H9 (cell line): ENCODE measurements at regions not wholly inside any gene's neighbourhood (a gene's known extent, or its start where the extent isn't known, plus 50 kb on each side); places are given as distances from the start of the nearest gene placed in this dataset.

ENCODE experiments used
- DNase-seq: peaks from one replicate; pipeline ENCODE4 v3.0.0-alpha.2; 2017
- H2AFZ ChIP-seq: one replicate; pipeline ENCODE4 v1.6.1; 2013; ENCODE audit warnings: mild to moderate bottlenecking, low read length, control low read depth, moderate library complexity
- H2AK5ac ChIP-seq: 2 replicates; pipeline ENCODE4 v1.6.1; 2013; ENCODE audit warnings: low read length, control low read depth, mixed read lengths; ENCODE audit not compliant: insufficient read length
- H2BK120ac ChIP-seq: one replicate; pipeline ENCODE4 v1.6.1; 2013; ENCODE audit warnings: low read depth, mild to moderate bottlenecking, low read length, control low read depth, inconsistent platforms; ENCODE audit not compliant: poor library complexity, severe bottlenecking
- H2BK12ac ChIP-seq: 2 replicates; pipeline ENCODE4 v1.6.1; 2013; ENCODE audit warnings: low read length, control low read depth, mixed read lengths, low read depth; ENCODE audit not compliant: insufficient read length
- H2BK15ac ChIP-seq: 2 replicates; pipeline ENCODE4 v1.6.1; 2013; ENCODE audit warnings: low read depth, low read length, control low read depth
- H2BK20ac ChIP-seq: one replicate; pipeline ENCODE4 v1.6.1; 2013; ENCODE audit warnings: low read depth, mild to moderate bottlenecking, low read length, control low read depth, inconsistent platforms; ENCODE audit not compliant: poor library complexity, severe bottlenecking
- H2BK5ac ChIP-seq: 2 replicates; pipeline ENCODE4 v1.6.1; 2013; ENCODE audit warnings: low read length, control low read depth, mixed read lengths; ENCODE audit not compliant: insufficient read length
- H3K14ac ChIP-seq: 2 replicates; pipeline ENCODE4 v1.6.1; 2013; ENCODE audit warnings: low read length, control low read depth; ENCODE audit not compliant: insufficient read depth
- H3K18ac ChIP-seq: 2 replicates; pipeline ENCODE4 v1.6.1; 2013; ENCODE audit warnings: low read depth, mild to moderate bottlenecking, mixed read lengths, low read length, control low read depth; ENCODE audit not compliant: insufficient read length
- H3K23ac ChIP-seq: 2 replicates; pipeline ENCODE4 v1.6.1; 2013; ENCODE audit warnings: low read length, control low read depth, mixed read lengths, low read depth; ENCODE audit not compliant: insufficient read length
- H3K23me2 ChIP-seq: 2 replicates; pipeline ENCODE4 v1.6.1; 2013; ENCODE audit warnings: low read depth, mild to moderate bottlenecking, mixed read lengths, low read length, control low read depth; ENCODE audit not compliant: insufficient read length, poor library complexity, severe bottlenecking
- H3K27ac ChIP-seq: 2 replicates; pipeline ENCODE4 v1.5.1; 2013; ENCODE audit warnings: low read length, control low read depth, mixed read lengths, low read depth; ENCODE audit not compliant: insufficient read length
- H3K27me3 ChIP-seq: 2 replicates; pipeline ENCODE4 v1.6.1; 2013; ENCODE audit warnings: low read length, control low read depth, inconsistent platforms; ENCODE audit not compliant: insufficient read depth
- H3K4ac ChIP-seq: 2 replicates; pipeline ENCODE4 v1.6.1; 2013; ENCODE audit warnings: low read depth, mild to moderate bottlenecking, control low read depth, inconsistent platforms, low read length, moderate library complexity
- H3K4me1 ChIP-seq: 2 replicates; pipeline ENCODE4 v1.6.1; 2013; ENCODE audit warnings: low read length, control low read depth, inconsistent platforms; ENCODE audit not compliant: insufficient read depth
- H3K4me2 ChIP-seq: 2 replicates; pipeline ENCODE4 v1.6.1; 2013; ENCODE audit warnings: low read length, control low read depth, mixed read lengths; ENCODE audit not compliant: insufficient read length, insufficient read depth
- H3K56ac ChIP-seq: 2 replicates; pipeline ENCODE4 v1.6.1; 2013; ENCODE audit warnings: low read depth, mild to moderate bottlenecking, mixed read lengths, low read length, control low read depth; ENCODE audit not compliant: insufficient read length
- H3K79me1 ChIP-seq: 2 replicates; pipeline ENCODE4 v1.6.1; 2013; ENCODE audit warnings: low read depth, mild to moderate bottlenecking, moderate library complexity, low read length, control low read depth, inconsistent platforms; ENCODE audit not compliant: insufficient read depth, poor library complexity, severe bottlenecking
- H3K79me2 ChIP-seq: 2 replicates; pipeline ENCODE4 v1.6.1; 2013; ENCODE audit warnings: low read length, control low read depth, inconsistent platforms; ENCODE audit not compliant: insufficient read depth
- H3K9ac ChIP-seq: 2 replicates; pipeline ENCODE4 v1.6.1; 2013; ENCODE audit warnings: low read length, control low read depth, mixed read lengths; ENCODE audit not compliant: insufficient read length; ENCODE audit errors: extremely low read depth
- H3K9me3 ChIP-seq: one replicate; pipeline ENCODE4 v1.6.1; 2013; ENCODE audit warnings: low read depth, low read length, inconsistent platforms; ENCODE audit not compliant: control insufficient read depth
- H3T11ph ChIP-seq: one replicate; pipeline ENCODE4 v1.6.1; 2013; ENCODE audit warnings: mild to moderate bottlenecking, low read length, control low read depth, inconsistent platforms
- H4K20me1 ChIP-seq: one replicate; pipeline ENCODE4 v1.6.1; 2013; ENCODE audit not compliant: control insufficient read depth, insufficient read length, insufficient read depth
- H4K5ac ChIP-seq: 2 replicates; pipeline ENCODE4 v1.6.1; 2013; ENCODE audit warnings: low read depth, mild to moderate bottlenecking, mixed read lengths, low read length, control low read depth; ENCODE audit not compliant: insufficient read length
- H4K8ac ChIP-seq: replicated peaks from 2 replicates; pipeline ENCODE4 v1.6.1; 2013; ENCODE audit warnings: low read length, control low read depth, mixed read lengths, low read depth; ENCODE audit not compliant: insufficient read length
- H4K91ac ChIP-seq: 2 replicates; pipeline ENCODE4 v1.6.1; 2013; ENCODE audit warnings: low read depth, mild to moderate bottlenecking, moderate library complexity, mixed read lengths, low read length, control low read depth; ENCODE audit not compliant: insufficient read length
- H3K27ac Mint-ChIP-seq, 3 experiments: 2 replicates in 2 of 3; 3 replicates in 1 of 3; pipeline ENCODE4 v1.8.0; 2020 to 2021; ENCODE audit warnings: mixed read lengths in 3 of 3, mild to moderate bottlenecking in 1 of 3, moderate library complexity in 1 of 3
- H3K27me3 Mint-ChIP-seq: 2 replicates; pipeline ENCODE4 v1.8.0; 2021; ENCODE audit warnings: low read depth, mild to moderate bottlenecking, moderate library complexity, mixed read lengths
- H3K36me3 Mint-ChIP-seq, 3 experiments: 2 replicates in 2 of 3; 3 replicates in 1 of 3; pipeline ENCODE4 v1.8.0; 2020 to 2021; ENCODE audit warnings: low read depth in 3 of 3, mixed read lengths in 3 of 3; ENCODE audit not compliant: insufficient read depth in 1 of 3
- H3K4me1 Mint-ChIP-seq, 2 experiments: 2 replicates each; pipeline ENCODE4 v1.8.0; 2020; ENCODE audit warnings: mixed read lengths in 2 of 2
- H3K4me3 Mint-ChIP-seq, 2 experiments: 2 replicates in 1 of 2; 3 replicates in 1 of 2; pipeline ENCODE4 v1.8.0; 2020 to 2021; ENCODE audit warnings: mild to moderate bottlenecking in 2 of 2, mixed read lengths in 2 of 2, moderate library complexity in 1 of 2
- H3K9me3 Mint-ChIP-seq, 2 experiments: 2 replicates in 1 of 2; 3 replicates in 1 of 2; pipeline ENCODE4 v1.8.0; 2020; ENCODE audit warnings: mild to moderate bottlenecking in 2 of 2, mixed read lengths in 2 of 2, moderate library complexity in 1 of 2
- CTCF ChIP-seq: fragments of 200-600 bp; sonication (generic); conservative IDR thresholded peaks from 3 replicates; pipeline ENCODE4 v1.8.0; 2021; ENCODE audit warnings: antibody characterized with exemption, mild to moderate bottlenecking
- WGBS: extraction: QIAGEN DNeasy Blood & Tissue Kit; methylation state at CpG from one replicate; pipeline ENCODE4 v1.1.7; 2013; ENCODE audit warnings: missing lambda C conversion rate, low lambda C conversion rate, mixed read lengths; ENCODE audit not compliant: insufficient read length; ENCODE audit errors: extremely low coverage; 5-methylcytosine and 5-hydroxymethylcytosine counted together

GRCh38 chr7:142567201-142568075, 181.8 kb upstream of the PRSS1 start:
- H2BK20ac ChIP-seq: no peak overlapping the region
- no peak overlapping the region for H2BK5ac ChIP-seq
- no peak overlapping the region for H4K91ac ChIP-seq
- peak; percentile 30; the same call in 2 of the 3 replicates for TF ChIP-seq CTCF
- H3K27me3 ChIP-seq: no peaks in the 10 kb centered on the region
- no peaks in the 10 kb centered on the region for H4K20me1 ChIP-seq
- no CpG with 5 or more reads among the region's 22 CpGs for WGBS
- no peak overlapping the region for H4K8ac ChIP-seq
- H3K79me2 ChIP-seq: no peaks in the 10 kb centered on the region
- no peak overlapping the region for H2BK15ac ChIP-seq
- no peak overlapping the region for H3K4me2 ChIP-seq
- no peak overlapping the region for H3K18ac ChIP-seq
- H3T11ph ChIP-seq: no peak overlapping the region
- no peaks in the 10 kb centered on the region for H3K9me3 ChIP-seq
- Mint-ChIP-seq H3K27me3 (peaks cover 1% of the 10 kb centered on the region), H3K36me3 (no peaks in the 10 kb centered on the region), H3K9me3 (no peaks in the 10 kb centered on the region), H3K4me1 (peaks cover 4% of the 10 kb centered on the region in 2 experiments; a peak in 3 of 4 replicates), H3K27ac (no peak overlapping the region), H3K4me3 (no peak overlapping the region)
- H3K4me1 ChIP-seq: no peaks in the 10 kb centered on the region
- H2AFZ ChIP-seq: no peak overlapping the region
- H2BK12ac ChIP-seq: no peak overlapping the region
- no peak overlapping the region for H3K27ac ChIP-seq
- H4K5ac ChIP-seq: no peak overlapping the region
- no peak overlapping the region for H3K56ac ChIP-seq
- H3K14ac ChIP-seq: no peak overlapping the region
- H2AK5ac ChIP-seq: no peak overlapping the region
- DNase-seq: peak; percentile 39
- no peak overlapping the region for H3K9ac ChIP-seq
- no peak overlapping the region for H3K23ac ChIP-seq
- no peaks in the 10 kb centered on the region for H3K23me2 ChIP-seq
- H3K4ac ChIP-seq: no peak overlapping the region
- no peak overlapping the region for H2BK120ac ChIP-seq
- no peaks in the 10 kb centered on the region for H3K79me1 ChIP-seq
